ENCODE measurements at regions not wholly inside any gene's neighbourhood (a gene's known extent, or its start where the extent isn't known, plus 50 kb on each side); places are given as distances from the start of the nearest gene placed in this dataset.
"Not testable (repeated sequence)": the region's sequence is repeated elsewhere in the genome, so short reads cannot be mapped to it uniquely, and the experiment has no call there.

- TF ChIP-seq CTCF, POLR2A (IDR thresholded peaks at IDR 0.05): not testable (repeated sequence)
Measured at GRCh38 chr3:140885697-140886096, 55.9 kb upstream of the SLC25A36 start.

Data from lower leg skin (tissue), 3 donors.